Inflammatory macrophage treated with lipopolysaccharide for 1 hour (primary cell): ENCODE measurements at regions not wholly inside any gene's neighbourhood (a gene's known extent, or its start where the extent isn't known, plus 50 kb on each side); places are given as distances from the start of the nearest gene placed in this dataset.
"Not testable (repeated sequence)": the region's sequence is repeated elsewhere in the genome, so short reads cannot be mapped to it uniquely, and the experiment has no call there.

Experiments used
- DNase-seq, 2 donors: peaks; one replicate each; pipeline ENCODE4 v3.0.0-alpha.2; 2020 to 2022

DNA sequence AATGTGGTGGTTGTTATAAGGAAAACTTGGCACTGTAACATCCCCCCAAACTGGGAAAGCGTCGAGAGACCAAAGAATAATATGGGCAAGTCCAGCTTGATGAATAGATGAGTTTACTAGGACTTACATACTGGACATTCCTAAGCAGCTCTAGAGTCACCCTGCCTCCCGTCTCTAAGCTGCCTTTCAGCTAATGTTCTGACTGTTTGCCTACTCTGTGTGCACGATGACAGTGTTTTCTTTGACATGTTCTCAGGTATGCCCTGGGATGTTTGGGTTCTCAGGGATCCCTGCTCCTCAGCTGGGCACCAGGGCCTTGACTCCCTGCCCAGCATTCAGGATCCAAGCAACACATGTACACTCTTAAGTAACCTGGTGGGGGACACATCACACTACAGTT is 87.5 kb downstream of the MRPL57 start:
- DNase-seq: not testable (repeated sequence)

DNA sequence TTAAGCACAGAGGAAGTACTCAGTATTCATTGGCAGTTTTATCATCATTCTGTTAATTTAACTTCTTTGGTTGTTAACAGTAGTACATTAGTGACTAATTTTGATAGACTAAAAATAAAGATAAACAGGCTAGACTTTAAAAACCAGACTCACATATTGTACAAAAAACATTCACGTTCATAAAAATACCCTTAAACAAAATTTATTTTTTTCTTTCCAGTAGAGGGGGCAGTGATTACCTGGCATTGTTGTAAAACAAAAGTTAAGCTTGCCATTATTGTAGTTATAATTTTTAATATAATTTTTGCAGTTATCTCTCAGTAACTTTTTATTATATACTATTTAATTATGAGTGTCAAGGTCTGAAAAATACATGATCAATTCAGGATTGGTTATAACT is 92.0 kb downstream of the MRPL57 start:
- DNase-seq: not testable (repeated sequence)

DNA sequence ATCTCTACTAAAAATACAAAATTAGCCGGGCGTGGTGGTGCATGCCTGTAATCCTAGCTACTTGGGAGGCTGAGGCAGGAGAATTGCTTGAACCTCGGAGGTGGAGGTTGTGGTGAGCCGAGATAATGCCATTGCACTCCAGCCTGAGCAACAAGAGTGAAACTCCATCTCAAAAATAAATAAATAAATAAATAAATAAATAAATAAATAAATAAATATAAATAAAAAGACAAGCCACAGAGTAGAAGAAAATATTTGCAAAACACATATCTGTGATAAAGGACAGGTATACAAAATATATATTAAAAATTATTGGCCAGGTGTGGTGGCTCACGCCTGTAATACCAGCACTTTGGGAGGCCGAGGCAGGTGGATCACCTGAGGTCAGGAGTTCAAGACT is 96.0 kb downstream of the MRPL57 start:
- not testable (repeated sequence) for DNase-seq

DNA sequence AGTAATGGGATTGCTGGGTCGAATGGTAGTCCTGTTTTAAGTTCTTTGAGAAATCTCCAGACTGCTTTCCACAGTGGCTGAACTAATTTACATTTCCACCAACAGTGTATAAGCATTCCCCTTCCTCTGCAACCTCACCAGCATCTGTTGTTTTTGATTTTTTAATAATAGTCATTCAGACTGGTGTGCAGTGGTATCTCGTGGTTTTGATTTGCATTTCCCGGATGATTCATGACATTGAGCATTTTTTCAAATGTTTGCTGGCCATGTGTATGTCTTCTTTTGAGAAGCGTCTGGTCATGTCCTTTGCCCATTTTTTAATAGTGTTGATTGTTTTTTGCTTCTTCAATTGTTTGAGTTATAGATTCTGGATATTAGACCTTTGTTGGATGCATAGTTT is 98.0 kb downstream of the MRPL57 start:
- DNase-seq: not testable (repeated sequence)

DNA sequence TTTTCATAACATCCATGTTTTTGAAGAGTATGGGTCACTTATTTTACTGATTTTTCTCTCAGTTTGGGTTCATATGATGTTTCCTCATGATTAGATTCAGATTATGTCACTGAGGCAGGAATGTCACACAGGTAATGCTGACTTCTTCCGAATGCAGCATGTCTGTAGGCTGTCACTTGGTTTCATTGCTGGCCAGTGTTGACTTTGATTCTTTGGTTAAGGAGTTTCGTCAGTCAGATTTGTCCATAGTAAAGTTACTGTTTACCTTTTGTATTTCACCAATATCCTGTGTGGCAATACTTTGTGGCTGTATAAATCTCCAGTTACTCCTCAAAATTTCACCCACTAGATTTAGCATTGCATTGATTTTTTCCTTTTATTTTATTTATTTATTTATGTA is 105.6 kb downstream of the MRPL57 start:
- no peak for DNase-seq

DNA sequence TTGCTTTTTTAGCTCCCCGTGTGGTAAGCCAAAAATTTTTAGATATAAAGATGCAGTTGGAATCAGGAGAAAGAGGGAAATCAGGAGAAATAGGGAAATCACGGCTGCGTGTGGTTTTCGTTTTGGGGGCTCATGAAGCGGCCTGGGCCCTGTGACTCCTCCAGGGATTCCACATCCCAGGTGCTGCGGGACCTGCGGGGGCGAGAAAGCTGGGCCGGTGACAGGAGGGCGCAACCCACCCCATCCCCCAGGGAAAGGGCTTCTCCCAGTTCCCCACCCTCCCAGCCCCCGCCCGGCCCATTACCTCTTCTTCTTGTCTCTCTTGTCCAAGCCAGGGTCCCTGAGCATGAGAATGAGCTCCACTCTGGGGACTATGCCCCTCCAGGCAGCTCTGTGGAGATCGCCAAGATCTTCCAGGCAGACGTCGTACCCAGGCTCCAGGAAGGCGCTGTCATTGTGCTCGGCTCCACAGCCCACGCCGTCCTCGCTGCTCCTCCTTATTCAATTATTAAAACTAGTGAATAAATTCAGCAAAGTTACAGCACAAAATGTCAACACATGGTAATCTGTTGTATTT is 111.0 kb downstream of the MRPL57 start:
- no peak for DNase-seq

DNA sequence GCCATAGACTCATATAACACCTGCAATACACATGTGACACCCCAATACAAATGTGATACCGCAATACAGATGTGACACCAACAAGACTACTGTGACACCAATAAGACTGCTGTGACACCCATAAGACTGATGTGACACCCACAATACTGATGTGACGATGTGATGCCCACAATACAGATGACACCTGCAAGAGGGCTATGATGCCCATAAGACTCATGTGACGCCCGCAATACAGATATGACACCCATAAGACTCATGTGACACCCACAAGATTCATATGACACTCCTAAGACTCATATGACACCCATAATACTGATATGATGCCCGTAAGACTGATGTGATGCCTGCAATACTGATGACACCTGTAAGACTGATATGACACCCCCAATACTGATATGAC is 113.0 kb downstream of the MRPL57 start:
- DNase-seq: no peak

DNA sequence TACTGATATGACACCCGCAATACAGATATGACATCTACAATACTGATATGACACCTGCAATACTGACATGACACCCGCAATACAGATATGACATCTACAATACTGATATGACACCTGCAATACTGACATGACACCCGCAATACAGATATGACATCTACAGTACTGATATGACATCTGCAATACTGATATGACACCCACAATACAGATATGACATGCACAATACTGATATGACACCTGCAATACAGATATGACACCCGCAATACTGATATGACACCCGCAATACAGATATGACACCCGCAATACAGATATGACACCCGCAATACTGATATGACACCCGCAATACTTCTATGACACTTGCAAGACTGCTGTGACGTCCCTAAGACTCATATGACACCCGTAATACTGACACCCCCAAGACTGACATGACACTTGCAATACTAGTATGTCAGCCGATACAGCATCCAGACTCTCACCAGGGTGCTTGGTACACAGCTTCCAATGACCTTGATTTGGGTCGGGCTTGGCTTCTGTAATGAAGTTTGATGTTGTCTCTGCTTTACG is 114.1 kb downstream of the MRPL57 start:
- not testable (repeated sequence) for DNase-seq

DNA sequence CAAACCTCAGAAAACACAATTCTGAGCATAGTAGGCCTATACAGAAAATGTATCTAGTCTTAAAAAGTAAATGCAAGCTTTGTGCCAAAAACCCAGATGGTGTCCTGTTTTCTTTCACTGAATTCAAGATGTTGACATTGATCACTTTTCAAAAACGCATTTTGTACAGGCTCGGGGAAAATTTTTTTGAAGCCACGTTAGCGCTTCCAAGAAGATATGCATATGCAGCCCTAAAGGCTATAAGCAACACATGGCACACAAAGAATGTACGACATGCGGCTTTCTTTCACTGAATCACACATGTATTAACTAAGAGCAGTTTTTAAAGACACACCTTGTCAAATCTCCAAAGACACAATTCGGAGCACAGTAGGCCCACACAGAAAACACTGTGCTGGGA is 115.4 kb downstream of the MRPL57 start:
- DNase-seq: no peak

DNA sequence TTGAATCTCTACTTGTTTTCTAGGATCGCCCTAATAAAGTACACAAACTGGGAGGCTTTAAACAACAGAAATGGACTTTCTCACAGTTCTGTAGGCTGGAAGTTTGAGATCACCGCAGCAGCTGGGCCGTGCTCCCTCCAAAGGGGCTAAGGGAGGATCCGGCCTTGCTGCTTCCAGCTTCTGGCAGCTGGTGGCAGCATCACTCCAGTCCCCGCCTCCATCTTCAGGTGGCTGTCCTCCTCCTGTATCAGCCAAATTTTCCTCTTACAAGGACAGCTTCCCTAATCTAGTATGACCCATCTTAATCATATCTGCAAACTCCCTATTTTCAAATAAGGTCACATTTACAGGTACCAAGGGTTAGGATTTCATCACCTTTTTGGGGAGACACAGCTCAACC is 120.5 kb downstream of the MRPL57 start:
- DNase-seq: peak; percentile 23 to 41

DNA sequence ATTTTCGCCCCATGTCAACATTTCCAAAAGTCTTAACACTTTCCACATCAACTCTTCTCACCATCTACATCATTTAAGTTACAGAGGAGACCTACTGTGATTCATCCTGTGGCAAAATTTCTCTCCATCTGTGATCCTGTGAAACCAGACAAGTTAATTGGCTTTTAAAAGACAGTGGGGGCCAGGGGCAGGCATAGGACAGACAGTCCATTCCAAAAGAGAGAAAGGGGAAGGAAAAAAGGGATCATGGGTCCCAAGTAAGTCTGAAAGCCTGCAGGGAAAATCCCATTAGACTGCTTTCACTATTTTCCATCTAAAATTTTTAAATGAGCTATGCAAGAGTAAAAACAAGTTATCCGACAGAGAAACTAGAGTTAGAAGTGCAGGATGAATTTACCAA is 121.0 kb downstream of the MRPL57 start:
- peak; percentile 18 to 29 for DNase-seq

DNA sequence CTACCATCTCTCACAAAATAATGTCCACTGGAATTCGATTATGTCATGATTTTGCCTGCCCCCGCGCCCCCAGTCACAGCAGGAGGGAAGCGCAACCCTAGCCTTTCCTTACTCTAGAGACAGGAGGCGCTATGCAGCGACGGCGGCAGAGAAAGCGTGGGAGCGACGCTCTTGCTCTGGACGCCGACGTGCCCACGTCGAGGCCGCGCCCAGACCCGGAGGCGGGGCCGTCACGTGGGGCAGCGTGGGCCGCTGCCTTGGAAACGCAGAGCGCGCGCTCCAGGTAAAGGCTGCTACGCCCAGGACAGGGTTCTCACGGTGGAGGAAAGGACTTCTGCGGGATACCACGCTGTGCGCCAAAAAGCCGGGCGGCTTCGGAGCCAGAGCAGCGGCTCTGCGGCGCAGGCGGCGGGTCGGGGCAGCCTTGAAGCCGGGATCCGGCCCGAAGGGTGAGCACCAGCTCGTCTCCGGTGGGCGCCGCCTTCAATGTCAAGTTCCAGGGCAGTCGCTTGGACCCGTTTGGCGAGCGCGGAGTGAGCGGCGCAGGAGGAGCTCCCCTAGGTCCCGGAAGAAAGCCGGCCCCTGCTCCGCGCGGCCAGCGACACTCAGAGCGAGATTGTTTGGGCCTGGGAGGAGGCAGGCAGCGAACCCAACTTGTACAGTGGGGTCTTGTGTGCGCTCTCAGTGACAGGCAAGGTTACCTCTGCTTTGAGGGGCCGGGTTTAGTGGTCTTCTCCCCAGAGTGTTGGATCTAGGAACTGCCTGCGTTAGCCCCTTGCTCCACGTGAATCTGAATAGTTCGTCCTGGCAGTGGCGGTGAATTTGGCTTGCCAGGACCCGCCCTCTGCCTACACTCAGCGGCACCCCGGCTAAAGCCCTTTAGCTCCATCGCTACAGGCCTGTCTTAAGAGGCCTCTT is 121.7 kb downstream of the MRPL57 start:
- peak; percentile 88 to 92 for DNase-seq

DNA sequence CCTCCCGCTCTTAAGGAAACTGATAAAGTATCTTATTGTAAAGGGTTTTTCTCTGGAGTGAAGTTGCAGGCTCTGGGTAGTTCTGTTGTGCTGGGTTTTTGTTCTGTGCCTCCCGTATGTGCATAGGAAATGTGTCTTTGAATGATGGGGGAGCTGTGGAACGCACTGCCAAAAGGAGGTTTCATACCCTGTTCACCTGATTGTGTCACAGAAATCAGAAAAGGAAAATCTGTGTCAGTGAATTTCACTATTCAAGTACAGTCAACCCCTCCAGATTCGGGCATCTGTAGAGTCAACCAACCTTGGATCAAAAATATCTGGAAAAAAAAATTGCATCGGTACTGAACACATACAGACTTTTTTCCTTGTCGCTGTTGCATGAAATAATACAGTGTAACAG is 127.8 kb downstream of the MRPL57 start:
- no peak for DNase-seq

DNA sequence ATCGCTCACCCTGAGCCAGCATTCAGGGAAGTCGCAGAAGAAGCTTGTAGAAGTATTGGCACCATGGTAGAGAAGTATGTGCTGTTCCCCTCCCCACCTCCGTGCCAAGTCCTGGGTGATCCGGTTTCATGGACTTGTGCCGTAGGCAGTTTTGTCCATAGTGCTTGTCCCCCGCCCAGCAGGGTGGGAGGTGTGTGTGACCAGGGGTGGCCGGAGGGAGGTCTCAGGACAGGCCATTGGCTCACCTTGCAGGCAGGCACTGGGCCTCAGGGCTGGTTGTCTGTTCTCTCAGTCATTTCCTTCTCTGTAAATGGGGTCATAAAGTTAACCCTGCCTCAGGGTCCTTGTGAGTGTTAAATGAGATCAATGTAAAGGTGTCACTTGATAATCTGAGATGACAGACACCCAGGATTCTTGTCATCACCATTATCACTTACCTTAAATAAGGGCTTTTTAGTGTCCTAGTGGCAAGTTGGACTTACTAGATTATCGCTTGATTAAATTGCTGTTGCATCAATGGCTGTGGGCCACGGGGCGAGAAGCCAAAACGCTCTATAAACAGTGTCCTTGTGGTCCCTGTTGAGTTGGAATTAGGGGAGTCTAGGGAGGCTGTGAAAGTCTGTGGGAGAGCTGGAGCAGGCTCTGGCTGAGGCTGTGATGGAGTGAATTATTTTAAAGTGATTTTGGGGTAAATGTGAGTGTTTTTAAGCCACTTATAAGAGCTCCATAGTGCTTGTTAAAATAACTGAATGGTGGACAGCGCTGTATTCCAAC is 130.0 kb downstream of the MRPL57 start:
- not testable (repeated sequence) for DNase-seq

DNA sequence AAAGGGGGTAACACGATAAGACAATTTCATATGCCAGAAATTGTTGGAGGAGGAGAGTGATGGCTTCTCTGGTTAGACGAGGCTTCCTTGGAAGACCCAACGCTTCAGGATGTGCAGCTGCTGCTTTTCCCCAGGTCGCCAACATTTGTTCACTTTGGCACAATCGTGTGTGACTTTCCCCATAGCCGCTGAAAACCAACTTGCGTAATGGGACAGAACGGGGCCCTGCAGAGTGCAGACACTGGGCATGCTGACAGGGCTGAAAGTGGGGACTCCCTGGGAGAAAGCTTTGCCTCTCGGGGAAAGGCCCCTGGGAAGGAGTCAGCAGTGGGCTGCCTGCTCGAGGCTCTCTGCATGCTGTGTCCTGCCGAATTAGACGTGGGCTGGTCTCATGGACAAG is 130.7 kb downstream of the MRPL57 start:
- not testable (repeated sequence) for DNase-seq

DNA sequence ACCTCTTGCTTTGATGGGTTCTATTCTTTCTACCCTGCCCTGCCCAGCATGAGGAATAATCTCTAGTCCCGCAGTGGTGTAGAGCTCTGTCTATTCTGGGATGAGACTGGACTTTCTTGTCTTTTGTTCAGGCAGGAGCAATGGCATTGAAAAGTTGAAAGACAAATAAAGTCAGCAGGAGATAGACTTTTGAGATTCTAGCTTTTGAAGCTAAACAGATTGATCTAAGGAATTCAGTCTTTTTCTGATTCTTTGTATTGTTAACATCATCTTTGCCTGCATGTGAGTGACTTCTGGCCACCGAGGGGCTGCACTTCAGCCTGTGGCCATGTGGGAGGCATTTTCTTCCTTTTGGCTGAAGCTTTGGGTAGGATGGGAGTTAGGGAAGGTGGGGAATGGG is 132.4 kb downstream of the MRPL57 start:
- no peak for DNase-seq

DNA sequence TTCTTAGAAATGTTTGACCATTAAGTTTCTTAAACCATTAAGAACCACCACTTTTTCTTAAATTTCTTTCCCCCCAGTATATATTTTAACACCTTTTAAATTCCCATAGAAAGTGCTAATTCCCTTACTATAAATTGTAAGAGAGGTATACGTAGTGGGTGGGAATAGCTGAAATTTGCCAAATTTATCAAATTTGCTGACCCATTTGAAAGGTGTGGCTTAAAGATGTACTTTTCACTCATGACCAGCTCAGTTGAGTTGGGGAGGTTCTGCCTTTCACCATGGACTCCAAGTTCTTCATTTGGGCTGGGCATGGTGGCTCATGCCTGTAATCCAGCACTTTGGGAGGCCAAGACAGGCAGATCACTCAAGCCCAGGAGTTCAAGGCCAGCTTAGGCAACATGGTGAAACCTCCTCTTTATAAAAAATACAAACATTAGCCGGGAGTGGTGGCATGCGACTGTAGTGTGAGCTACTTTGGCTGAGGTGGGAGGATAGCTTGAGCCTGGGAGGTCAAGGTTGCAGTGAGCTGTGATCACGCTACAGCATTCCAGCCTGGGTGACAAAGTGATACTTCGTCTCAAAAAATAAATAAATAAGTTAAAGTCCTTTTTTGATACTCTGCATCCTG is 133.2 kb downstream of the MRPL57 start:
- DNase-seq: no peak

DNA sequence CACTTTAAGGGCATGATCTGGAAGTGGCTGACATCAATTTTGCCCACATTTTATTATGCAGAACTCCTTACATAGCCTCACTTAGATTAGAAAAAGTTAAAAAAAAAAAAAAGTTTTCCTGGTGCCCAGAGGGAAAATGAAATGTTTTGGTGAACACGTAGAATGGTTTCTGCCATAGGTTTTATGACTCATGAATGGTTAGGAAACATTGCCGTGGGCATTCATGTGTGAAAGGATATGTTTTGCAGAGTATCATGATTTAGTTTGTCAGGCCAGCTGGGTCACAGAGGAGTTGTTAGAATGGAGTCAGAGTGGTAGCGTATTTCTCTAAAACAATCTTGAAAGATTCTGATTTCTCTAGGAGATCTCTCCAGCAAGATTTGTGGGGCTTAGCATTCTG is 133.8 kb downstream of the MRPL57 start:
- no peak for DNase-seq

DNA sequence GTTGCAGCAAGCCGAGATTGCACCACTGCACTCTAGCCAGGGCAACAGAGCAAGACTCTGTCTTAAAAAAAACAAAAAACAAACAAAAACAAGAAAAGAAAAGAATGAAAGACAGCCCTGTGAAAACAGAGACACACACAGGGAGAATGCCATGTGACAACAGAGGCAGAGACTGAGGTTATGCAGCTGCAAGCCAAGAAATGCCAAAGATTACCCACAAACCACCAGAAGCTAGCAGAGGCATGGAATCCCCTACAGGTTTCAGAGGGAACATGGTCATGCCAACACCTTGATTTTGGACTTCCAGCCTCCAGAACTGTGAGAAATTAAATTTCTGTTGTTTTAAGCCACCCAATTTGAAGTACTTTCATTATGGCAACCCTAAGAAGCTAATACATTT is 138.5 kb downstream of the MRPL57 start:
- DNase-seq: not testable (repeated sequence)

DNA sequence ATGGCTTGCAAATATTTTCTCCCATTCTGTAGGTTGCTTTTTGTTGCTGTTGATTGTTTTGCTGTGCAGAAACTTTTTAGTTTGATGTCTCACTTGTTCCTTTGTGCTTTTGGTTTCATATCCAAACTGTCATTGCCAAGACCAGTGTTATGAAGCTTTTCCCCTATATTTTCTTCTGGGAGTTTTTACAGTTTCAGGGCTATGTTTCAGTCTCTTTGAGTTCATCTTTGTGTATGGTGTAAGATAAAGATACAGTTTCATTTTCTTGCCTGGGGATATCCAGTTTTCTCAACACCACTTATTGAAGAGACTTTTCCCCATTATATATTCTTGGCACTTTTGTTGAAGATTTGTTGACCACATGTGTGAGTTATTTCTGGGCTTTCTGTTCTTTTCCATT is 139.9 kb downstream of the MRPL57 start:
- DNase-seq: peak in 1 of 2 donors; percentile 22

DNA sequence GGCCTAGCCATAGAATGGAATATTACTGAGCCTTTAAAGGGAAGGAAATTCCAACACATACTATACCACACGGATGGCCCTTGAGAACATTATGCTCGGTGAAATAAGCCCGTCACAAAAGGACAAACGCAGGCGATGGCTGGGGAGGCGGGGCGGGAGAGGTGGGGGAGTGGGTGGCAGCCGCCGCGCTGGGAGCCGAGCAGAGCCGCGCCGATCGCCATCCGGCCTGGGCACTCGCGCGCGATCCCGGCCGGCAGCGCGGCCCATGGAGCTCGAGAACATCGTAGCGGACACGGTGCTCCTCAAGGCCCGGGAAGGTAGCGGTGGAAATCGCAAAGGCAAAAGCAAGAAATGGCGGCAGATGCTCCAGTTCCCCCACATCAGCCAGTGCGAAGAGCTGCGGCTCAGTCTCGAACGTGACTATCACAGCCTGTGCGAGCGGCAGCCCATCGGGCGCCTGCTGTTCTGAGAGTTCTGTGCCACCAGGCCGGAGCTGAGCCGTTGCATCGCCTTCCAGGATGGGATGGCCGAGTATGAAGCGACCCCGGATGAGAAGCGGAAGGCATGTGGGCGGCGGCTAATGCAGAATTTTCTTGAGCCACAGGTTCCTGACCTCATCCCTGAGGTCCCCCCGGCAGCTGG is 140.1 kb downstream of the ZDHHC20 start:
- DNase-seq: no peak
